NCI-H748 treated with DMSO at 0.1 percent for 48 hours (cell line): ENCODE measurements at regions not wholly inside any gene's neighbourhood (a gene's known extent, or its start where the extent isn't known, plus 50 kb on each side); places are given as distances from the start of the nearest gene placed in this dataset.
"Not testable (repeated sequence)": the region's sequence is repeated elsewhere in the genome, so short reads cannot be mapped to it uniquely, and the experiment has no call there.

Source experiments
- DNase-seq: peaks from one replicate; lab custom pipeline; 2025; lab: John Stamatoyannopoulos, UW

DNA sequence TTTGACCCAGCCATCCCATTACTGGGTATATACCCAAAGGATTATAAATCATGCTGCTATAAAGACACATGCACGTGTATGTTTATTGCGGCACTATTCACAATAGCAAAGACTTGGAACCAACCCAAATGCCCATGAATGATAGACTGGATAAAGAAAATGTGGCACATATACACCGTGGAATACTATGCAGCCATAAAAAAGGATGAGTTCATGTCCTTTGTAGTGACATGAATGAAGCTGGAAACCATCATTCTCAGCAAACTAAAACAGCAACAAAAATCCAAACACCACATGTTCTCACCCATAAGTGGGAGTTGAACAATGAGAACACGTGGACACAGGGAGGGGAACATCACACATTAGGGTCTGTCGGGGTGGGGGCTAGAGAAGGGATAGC, 889.1 kb downstream of the NR2F1-AS1 start:
- not testable (repeated sequence) for DNase-seq

DNA sequence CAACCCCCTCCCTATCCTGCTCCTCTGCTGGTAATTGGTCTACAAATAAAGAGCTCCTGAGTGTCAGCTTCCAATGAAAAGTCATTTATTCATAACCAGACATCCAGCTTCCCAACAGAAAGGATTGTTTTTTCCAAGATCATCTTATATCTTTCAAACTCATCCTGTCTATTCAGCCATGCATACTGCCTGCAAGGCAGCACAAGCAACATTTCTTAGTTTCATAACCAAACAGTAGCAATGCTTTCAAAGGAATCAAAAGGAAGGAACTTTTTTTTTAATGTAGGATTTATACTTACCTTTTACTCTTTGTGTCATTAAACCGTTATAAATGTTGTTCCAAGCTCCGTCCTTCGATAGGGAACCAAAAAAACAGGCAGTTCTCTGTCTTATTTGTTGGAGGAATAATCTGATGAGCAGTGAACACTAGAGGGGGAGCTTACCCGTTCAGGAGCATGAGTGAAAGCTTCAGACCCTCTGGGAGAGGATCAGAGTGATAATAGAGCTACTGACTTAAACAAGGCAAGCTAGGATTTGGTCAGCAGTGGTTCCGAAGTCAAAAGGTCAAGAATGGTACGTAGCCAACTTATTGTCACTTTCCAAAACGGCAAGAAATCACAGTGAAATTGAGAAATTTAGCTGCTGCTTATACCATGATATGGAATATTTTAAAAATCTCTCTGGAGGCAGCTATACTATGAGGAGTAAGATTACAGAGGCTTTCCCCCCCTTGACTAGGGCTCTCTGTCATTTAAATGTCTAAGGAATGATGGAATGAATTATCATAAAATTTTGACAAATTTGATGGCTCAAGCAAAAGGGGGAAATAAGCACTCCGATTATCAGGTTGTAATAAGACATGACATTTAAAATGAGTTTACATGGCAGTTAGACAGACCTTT, 892.9 kb downstream of the NR2F1-AS1 start:
- peak; percentile 46 for DNase-seq

DNA sequence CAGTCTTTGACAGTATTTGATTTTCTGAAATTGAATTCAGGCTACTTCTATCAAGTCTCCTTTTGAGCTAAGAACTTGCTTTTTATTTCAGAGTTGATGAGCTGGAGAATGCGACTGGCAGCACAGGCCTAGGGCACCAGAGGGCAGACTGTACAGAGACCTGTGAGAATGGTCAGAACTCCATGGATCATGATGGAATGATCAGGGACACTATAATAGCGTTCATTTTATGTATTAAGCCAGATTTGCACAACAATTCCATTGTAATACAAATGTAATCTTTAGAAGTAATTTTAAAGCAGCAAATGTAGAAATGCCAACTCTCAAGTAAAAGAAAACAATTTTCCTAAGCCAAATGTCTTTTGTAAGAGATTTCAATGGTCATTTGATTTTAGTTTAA, 902.4 kb downstream of the NR2F1-AS1 start:
- no peak for DNase-seq

DNA sequence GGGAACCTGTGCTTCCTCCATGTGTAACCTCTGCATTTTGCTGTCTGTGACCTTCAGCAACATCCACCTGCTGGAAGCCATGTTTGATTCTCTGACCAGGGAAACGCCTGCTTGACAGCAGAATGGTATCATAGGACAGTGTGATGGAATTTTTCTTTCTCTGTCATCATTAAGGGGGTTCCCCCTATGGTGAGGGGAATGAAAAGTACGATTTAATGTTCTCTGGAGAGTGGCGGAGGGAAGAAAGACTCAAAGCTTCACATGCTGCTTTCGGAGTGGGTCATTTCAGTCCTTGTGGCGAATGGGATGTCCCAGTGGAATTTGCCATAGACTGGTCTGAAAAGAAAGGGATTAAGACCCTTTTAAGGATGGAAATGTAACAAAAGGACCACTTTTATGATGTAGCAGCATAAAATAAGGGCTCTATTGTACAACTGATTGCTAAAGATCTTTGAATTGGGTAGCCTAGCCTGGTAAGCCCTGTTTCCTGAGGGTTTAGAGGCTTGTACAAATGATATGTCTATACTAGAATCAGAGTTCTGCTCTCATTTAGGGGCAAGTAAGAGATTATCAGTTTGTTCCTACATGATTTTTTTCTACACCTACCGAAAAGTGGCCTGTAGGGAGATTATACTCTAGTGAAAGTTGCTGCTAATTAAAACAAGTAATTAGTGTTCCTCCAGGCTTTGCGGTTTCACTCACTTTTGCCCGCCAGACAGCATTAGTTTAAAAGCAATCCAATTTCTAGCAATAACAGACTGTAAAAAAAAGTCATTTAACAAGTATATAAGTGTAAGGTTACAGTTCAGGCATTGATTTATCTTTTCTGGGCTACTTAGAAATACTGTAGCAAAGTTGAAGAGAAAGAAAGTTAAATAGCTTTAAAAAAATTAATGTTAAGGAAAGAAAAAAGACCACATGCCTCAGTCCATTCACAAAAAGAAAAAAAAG, 904.5 kb downstream of the NR2F1-AS1 start:
- no peak for DNase-seq

DNA sequence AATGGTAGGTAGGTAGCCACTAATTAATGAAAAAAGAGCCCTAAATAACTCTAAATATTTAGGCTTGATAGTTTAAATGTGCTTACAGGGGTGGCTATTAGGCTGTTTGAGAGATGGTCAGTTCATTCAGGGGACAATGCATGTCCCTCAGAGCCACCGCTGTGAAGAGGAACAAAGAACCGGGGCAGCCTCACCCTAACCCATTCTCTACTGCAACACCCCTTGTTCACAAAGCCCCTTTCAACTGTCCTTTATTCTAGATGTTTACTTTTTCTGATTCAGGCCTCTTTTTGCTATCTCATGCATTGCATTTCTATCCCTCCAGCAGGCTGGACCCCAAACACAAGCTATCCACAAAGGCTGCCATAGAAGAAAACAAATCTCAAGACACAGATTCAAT, 906.7 kb downstream of the NR2F1-AS1 start:
- peak; percentile 97 for DNase-seq

DNA sequence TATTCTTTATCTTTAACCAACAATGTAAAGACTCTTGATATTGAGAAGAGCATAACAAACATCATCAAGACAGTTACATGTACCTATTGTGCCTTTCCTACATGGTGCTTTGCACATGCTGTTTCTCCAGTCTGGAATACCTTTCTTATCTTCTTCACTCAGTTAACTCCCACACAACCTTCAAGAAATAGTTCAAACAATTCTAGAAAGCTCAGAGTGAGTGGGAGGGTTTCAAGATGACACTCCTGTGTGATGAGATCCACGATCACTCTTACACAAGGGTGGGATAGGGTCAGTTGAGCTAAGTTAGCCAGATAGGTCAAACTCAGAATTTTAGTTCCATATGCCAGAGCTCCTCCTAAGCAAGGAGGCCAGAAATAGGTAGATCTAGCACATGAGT, 915.5 kb downstream of the NR2F1-AS1 start:
- no peak for DNase-seq

DNA sequence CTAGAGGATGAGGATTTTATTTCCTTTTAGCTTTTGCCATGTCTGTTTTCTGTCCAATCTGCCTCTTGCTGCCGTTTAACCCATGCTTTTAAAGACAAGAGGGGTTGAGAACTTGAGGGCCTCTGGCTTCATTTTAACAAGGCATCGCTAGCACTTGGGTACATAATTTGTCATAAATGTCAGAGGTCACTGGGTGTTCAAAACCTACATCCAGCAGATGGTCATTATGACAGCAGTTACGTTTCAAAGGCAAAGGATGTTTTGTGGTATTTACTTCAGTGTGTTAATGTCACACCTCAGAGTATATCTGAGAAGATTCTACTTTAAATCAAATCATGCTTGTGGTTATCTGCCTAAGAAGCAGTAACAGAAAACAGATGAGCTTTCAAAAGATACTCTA, 918.3 kb downstream of the NR2F1-AS1 start:
- DNase-seq = peak; percentile 20

DNA sequence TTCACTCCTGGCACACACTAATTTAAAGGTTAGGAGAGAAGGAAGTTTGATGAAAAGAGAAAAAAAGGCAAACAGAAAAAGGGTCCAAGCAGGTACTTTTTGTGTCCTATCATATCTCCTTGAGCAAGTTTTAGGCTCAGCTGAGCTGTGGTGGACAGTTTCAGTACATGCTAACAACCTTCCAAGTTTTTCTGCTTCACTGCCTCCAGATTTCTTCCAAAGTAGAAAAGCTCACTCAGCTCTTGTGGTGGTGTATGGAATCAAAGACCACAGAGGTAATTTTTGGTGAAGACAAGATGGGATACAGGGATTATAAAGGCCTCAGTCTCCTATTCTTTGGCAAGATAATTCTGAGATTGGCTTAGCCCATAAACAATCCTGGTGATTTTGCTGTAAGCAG, 921.8 kb downstream of the NR2F1-AS1 start:
- DNase-seq = no peak

DNA sequence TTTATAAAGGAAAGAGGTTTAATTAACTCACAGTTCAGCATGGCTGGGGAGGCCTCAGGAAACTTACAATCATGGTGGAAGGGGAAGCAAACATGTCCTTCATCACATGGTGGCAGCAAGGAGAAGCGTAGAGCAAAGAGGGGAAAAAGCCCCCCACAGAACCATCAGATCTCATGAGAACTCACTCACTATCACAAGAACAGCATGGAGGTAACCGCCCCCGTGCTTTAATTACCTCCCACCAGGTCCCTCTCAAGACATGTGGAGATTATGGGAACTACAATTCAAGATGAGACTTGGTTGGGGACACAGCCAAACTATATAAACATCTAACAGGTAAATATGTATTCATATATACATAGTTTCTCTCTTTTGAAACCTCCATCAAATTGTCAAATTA, 926.4 kb downstream of the NR2F1-AS1 start:
- DNase-seq = not testable (repeated sequence)

DNA sequence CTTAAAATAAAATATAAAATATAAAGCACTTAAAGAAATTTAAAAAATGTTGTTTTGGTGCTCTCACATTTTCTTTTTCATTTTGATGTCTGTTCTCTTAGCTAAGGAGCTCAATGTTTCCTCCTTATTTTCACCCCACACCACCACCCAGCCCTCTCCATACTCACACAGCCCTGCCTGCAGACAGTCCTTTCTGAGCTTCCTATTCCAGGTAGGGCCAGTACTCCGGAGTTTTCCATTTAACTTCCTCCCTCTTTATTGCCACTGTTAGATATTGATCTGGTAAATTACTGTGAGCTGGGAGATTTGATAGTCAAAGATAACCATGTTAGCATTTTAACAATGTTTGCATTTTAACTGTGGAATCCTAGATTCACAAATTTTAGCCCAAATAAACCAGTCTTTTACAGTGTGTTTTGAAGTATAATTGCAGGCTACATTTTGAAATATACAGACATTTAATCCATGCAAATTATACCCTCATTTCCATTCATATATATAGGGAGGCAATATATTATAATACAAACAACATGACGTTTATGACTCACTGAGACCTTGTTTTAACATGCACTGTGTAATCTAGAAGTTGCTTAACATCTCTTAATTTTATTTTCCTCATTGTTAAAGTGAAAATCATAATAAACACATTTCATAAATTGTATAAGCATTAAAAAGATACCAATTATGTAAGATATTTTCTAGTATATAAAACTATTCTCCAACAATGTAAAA, 927.1 kb downstream of the NR2F1-AS1 start:
- no peak for DNase-seq

DNA sequence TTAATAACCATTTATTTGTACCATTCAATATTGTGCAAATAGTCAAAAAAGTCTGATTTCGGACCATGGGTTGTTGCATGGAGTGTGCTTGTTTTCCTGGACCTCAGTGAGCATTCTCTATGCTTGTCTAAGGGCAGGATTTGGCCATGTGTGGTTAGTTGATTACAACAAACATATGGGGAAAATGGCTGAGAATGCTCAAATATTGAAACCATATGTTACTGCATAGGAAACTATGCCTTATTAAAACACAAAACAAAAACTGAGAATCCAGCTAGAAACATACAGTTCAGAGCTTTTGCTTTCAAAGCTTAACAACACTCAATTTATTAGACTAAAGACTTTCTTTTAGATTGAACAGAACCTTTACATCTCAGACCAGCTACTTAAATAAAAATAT, 928.3 kb downstream of the NR2F1-AS1 start:
- DNase-seq = no peak

DNA sequence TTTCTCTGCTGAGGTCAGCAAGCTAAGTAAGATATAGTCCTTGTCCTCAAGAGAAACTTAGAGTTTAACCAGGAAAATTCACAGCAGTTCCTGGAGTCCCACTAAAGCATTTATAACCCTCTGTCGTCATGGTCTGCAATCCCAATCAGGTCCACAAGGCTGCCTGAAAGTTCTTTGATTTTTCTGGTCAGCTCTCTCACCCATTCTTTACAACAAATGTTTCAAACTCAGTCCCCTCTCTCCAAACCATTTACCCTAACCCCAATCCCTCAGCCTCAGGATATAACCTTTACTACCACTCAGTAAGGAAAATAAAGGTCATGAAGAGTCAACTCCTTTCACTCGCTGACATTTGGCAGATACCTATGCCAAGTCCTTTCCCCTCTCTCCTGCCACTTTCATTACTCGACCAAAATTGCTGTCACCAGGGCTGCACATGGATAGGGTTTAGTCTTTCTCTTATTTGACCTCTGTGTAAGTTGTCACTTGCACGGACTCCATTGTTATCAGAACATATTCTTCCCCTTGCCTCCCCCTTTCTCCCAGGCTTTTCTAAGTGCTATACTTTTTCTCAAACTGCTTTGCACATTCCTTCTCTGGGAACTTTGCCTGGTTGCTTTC, 936.6 kb downstream of the NR2F1-AS1 start:
- no peak for DNase-seq

DNA sequence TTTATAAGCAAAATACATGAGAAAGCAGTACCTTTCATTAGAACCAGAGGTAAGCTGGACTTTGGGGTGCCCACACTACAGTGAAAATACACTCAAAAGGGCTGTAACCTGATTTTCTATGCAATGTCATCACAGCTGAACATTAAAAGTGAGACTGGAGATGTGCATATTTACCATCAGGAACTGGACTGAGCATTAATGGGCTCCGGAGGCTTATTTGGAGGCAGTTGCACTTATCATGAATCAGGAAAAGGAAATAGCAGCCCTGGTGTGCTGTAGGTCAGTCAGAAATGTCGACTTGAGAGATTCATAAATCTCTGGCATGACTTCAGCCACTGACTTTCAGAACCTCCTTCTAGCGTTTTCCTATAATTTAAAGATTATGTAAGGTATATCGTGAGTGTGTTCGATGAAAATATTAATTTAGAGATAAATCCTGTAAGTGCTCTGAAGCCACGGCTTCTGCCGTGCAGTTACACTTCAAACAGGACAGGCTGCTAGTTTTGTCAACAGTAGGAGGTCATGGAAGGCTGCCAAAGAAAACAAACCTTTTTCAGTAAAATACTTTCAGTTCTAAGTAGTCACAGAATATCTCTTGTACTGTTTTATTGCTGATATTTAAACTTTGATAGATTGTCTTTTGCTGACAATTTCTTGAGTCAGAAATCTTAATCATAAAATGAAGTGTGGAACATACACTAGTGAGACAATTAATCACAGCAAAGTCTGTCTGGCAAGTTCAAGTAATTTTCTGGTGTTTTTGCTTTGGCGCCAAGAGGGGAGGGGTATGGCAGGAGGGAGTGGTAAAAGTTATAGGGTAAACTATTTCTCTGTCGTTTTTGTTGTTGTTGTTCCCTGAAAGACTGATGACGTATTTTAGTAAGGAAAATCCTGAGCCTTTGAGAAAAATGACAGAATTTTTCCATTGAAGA, 939.7 kb downstream of the NR2F1-AS1 start:
- peak; percentile 94 for DNase-seq

DNA sequence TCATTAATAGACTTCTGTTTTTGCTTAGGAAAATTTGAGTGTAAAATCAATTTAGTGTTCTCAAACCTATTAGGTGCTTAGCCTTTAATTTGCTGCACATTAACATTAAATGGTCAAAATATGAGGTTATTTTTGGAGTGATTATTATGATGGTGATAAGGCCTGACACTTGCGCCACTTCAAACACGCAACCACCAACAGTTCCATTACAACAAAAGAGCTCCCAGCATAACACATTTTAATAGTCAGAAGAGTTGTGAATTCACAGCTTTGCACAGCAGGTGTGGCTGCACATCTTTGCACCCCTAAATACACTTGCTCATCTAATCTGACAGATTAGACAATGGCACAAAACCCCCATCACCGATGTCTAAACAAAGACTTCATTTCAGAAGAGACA, 940.7 kb downstream of the NR2F1-AS1 start:
- peak; percentile 36 for DNase-seq

DNA sequence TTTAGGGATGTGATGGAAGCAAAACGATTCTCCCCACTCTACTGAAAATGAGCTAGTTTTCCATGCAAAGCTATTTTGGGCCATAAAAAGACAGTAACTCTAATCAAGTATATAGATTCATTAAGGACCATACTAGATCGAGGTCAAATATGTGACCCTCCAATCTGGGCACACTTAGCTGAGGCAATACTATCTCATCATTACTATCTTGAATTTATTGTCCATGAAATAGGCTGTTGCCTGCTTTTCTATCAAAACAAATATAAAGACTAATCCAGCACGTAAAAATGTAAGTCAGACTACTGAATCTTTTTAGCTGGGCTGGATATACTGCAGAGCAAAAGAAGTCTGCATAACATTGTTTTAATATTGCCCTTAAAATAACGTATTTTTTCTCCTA, 943.1 kb downstream of the NR2F1-AS1 start:
- no peak for DNase-seq

DNA sequence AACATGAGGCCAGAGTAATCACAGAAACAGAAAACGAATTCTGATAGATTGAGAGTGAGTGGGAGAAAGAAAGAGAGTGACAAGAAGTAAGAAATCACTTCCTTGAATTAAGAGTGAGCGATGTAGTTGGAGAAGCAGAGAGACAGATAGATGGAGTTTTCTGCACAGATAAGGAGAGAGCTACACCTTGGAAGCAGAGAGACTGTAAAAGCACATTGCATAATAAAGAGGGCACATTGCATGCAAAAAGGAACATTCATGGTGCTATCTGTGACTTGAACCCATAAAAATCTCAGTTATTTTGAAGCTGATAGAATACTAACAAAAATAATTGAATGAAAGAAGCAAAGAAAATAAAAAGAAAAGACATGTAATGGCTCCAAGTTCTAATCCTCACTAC, 943.8 kb downstream of the NR2F1-AS1 start:
- no peak for DNase-seq

DNA sequence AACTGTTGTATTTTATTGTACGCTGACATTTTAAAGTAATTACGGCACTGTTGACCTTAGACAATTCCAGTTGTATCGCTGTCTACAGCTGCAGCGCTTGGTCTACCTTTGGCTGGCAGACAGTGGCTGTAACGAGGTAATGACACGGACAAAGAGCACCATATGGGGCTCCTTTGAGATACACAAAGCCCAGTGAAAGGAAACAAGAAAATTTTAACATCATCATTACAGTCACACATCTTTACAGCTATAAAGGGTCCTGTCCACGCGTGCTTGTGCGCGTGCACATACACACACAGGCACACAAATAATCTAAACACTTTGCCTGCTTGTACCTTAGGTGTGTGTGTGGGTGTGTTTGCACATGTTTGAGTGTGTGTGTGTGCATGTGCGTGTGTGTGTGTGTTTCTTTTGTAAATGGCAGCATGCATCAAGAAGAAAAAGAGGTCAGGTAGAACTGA, 946.0 kb downstream of the NR2F1-AS1 start:
- peak; percentile 99 for DNase-seq

DNA sequence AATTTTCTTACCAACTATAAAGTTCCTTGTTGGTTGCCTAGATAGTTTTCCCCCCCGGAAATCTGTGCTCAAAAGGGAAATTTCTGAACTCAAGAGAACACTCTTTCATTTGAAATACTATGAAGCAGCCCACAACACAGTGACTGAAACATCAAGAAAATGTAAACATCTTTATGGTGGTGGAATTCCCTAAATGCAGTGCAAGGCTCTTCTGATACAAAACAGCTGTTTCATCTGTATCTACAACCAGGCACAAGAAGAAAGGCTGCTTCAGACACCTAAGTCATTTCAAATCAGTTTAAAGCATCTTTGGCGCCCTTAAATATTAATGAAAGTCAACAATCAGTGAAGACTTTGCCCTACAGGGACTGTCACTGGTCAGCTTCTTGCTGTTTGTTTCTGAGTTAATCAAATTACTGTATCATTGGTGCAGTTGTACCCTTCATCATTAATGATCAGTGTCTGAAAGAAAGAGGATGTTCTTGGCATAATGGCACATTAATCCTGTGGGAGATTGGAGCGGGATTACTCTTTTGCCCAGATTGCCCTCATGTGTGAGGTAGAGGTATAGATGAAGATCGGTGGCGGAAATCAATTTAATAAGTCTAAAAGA, 947.0 kb downstream of the NR2F1-AS1 start:
- no peak for DNase-seq

DNA sequence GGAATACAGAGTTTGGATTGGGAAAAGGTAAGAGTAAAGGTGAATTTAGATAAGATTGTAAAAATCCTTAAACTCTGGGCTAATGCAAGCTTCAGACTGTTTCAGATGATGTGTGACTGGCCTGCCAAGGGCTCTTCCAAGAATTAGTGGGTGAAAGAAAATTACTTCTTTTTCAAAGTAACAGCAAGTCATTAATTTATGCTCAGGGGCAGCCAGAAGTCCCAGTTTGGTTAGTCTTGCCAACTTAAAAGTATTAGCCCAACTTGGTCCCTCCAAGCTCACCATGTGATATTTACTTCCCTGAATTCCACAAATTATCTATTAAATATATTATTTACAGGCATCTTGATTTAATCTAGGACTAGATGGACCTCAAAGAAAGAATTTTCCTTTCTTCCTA, 947.8 kb downstream of the NR2F1-AS1 start:
- no peak for DNase-seq

DNA sequence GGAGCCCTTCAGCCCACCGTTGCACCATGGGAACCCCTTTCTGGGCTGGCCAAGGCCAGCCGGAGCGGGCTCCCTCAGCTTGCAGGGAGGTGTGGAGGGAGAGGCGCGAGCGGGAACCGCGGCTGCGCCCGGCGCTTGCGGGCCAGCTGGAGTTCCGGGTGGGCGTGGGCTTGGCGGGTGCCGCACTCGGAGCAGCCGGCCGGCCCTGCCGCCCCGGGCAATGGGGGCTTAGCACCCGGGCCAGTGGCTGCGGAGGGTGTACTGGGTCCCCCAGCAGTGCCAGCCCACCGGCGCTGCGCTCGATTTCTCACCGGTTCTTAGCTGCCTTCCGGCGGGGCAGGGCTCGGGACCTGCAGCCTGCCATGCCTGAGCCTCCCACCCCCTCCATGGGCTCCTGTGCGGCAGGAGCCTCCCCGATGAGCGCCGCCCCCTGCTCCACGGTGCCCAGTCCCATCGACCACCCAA, 949.8 kb downstream of the NR2F1-AS1 start:
- DNase-seq = not testable (repeated sequence)
